H9 (cell line): ENCODE measurements at regions not wholly inside any gene's neighbourhood (a gene's known extent, or its start where the extent isn't known, plus 50 kb on each side); places are given as distances from the start of the nearest gene placed in this dataset.

Experiments used
- DNase-seq: peaks from one replicate; pipeline ENCODE4 v3.0.0-alpha.2; 2017
- H2AFZ ChIP-seq: one replicate; pipeline ENCODE4 v1.6.1; 2013; ENCODE audit warnings: mild to moderate bottlenecking, low read length, control low read depth, moderate library complexity
- H2AK5ac ChIP-seq: 2 replicates; pipeline ENCODE4 v1.6.1; 2013; ENCODE audit warnings: low read length, control low read depth, mixed read lengths; ENCODE audit not compliant: insufficient read length
- H2BK120ac ChIP-seq: one replicate; pipeline ENCODE4 v1.6.1; 2013; ENCODE audit warnings: low read depth, mild to moderate bottlenecking, low read length, control low read depth, inconsistent platforms; ENCODE audit not compliant: poor library complexity, severe bottlenecking
- H2BK12ac ChIP-seq: 2 replicates; pipeline ENCODE4 v1.6.1; 2013; ENCODE audit warnings: low read length, control low read depth, mixed read lengths, low read depth; ENCODE audit not compliant: insufficient read length
- H2BK15ac ChIP-seq: 2 replicates; pipeline ENCODE4 v1.6.1; 2013; ENCODE audit warnings: low read depth, low read length, control low read depth
- H2BK20ac ChIP-seq: one replicate; pipeline ENCODE4 v1.6.1; 2013; ENCODE audit warnings: low read depth, mild to moderate bottlenecking, low read length, control low read depth, inconsistent platforms; ENCODE audit not compliant: poor library complexity, severe bottlenecking
- H2BK5ac ChIP-seq: 2 replicates; pipeline ENCODE4 v1.6.1; 2013; ENCODE audit warnings: low read length, control low read depth, mixed read lengths; ENCODE audit not compliant: insufficient read length
- H3K14ac ChIP-seq: 2 replicates; pipeline ENCODE4 v1.6.1; 2013; ENCODE audit warnings: low read length, control low read depth; ENCODE audit not compliant: insufficient read depth
- H3K18ac ChIP-seq: 2 replicates; pipeline ENCODE4 v1.6.1; 2013; ENCODE audit warnings: low read depth, mild to moderate bottlenecking, mixed read lengths, low read length, control low read depth; ENCODE audit not compliant: insufficient read length
- H3K23ac ChIP-seq: 2 replicates; pipeline ENCODE4 v1.6.1; 2013; ENCODE audit warnings: low read length, control low read depth, mixed read lengths, low read depth; ENCODE audit not compliant: insufficient read length
- H3K23me2 ChIP-seq: 2 replicates; pipeline ENCODE4 v1.6.1; 2013; ENCODE audit warnings: low read depth, mild to moderate bottlenecking, mixed read lengths, low read length, control low read depth; ENCODE audit not compliant: insufficient read length, poor library complexity, severe bottlenecking
- H3K27ac ChIP-seq: 2 replicates; pipeline ENCODE4 v1.5.1; 2013; ENCODE audit warnings: low read length, control low read depth, mixed read lengths, low read depth; ENCODE audit not compliant: insufficient read length
- H3K27me3 ChIP-seq: 2 replicates; pipeline ENCODE4 v1.6.1; 2013; ENCODE audit warnings: low read length, control low read depth, inconsistent platforms; ENCODE audit not compliant: insufficient read depth
- H3K4ac ChIP-seq: 2 replicates; pipeline ENCODE4 v1.6.1; 2013; ENCODE audit warnings: low read depth, mild to moderate bottlenecking, control low read depth, inconsistent platforms, low read length, moderate library complexity
- H3K4me1 ChIP-seq: 2 replicates; pipeline ENCODE4 v1.6.1; 2013; ENCODE audit warnings: low read length, control low read depth, inconsistent platforms; ENCODE audit not compliant: insufficient read depth
- H3K4me2 ChIP-seq: 2 replicates; pipeline ENCODE4 v1.6.1; 2013; ENCODE audit warnings: low read length, control low read depth, mixed read lengths; ENCODE audit not compliant: insufficient read length, insufficient read depth
- H3K56ac ChIP-seq: 2 replicates; pipeline ENCODE4 v1.6.1; 2013; ENCODE audit warnings: low read depth, mild to moderate bottlenecking, mixed read lengths, low read length, control low read depth; ENCODE audit not compliant: insufficient read length
- H3K79me1 ChIP-seq: 2 replicates; pipeline ENCODE4 v1.6.1; 2013; ENCODE audit warnings: low read depth, mild to moderate bottlenecking, moderate library complexity, low read length, control low read depth, inconsistent platforms; ENCODE audit not compliant: insufficient read depth, poor library complexity, severe bottlenecking
- H3K79me2 ChIP-seq: 2 replicates; pipeline ENCODE4 v1.6.1; 2013; ENCODE audit warnings: low read length, control low read depth, inconsistent platforms; ENCODE audit not compliant: insufficient read depth
- H3K9ac ChIP-seq: 2 replicates; pipeline ENCODE4 v1.6.1; 2013; ENCODE audit warnings: low read length, control low read depth, mixed read lengths; ENCODE audit not compliant: insufficient read length; ENCODE audit errors: extremely low read depth
- H3K9me3 ChIP-seq: one replicate; pipeline ENCODE4 v1.6.1; 2013; ENCODE audit warnings: low read depth, low read length, inconsistent platforms; ENCODE audit not compliant: control insufficient read depth
- H3T11ph ChIP-seq: one replicate; pipeline ENCODE4 v1.6.1; 2013; ENCODE audit warnings: mild to moderate bottlenecking, low read length, control low read depth, inconsistent platforms
- H4K20me1 ChIP-seq: one replicate; pipeline ENCODE4 v1.6.1; 2013; ENCODE audit not compliant: control insufficient read depth, insufficient read length, insufficient read depth
- H4K5ac ChIP-seq: 2 replicates; pipeline ENCODE4 v1.6.1; 2013; ENCODE audit warnings: low read depth, mild to moderate bottlenecking, mixed read lengths, low read length, control low read depth; ENCODE audit not compliant: insufficient read length
- H4K8ac ChIP-seq: replicated peaks from 2 replicates; pipeline ENCODE4 v1.6.1; 2013; ENCODE audit warnings: low read length, control low read depth, mixed read lengths, low read depth; ENCODE audit not compliant: insufficient read length
- H4K91ac ChIP-seq: 2 replicates; pipeline ENCODE4 v1.6.1; 2013; ENCODE audit warnings: low read depth, mild to moderate bottlenecking, moderate library complexity, mixed read lengths, low read length, control low read depth; ENCODE audit not compliant: insufficient read length
- H3K27ac Mint-ChIP-seq, 3 experiments: 2 replicates in 2 of 3; 3 replicates in 1 of 3; pipeline ENCODE4 v1.8.0; 2020 to 2021; ENCODE audit warnings: mixed read lengths in 3 of 3, mild to moderate bottlenecking in 1 of 3, moderate library complexity in 1 of 3
- H3K27me3 Mint-ChIP-seq: 2 replicates; pipeline ENCODE4 v1.8.0; 2021; ENCODE audit warnings: low read depth, mild to moderate bottlenecking, moderate library complexity, mixed read lengths
- H3K36me3 Mint-ChIP-seq, 3 experiments: 2 replicates in 2 of 3; 3 replicates in 1 of 3; pipeline ENCODE4 v1.8.0; 2020 to 2021; ENCODE audit warnings: low read depth in 3 of 3, mixed read lengths in 3 of 3; ENCODE audit not compliant: insufficient read depth in 1 of 3
- H3K4me1 Mint-ChIP-seq, 2 experiments: 2 replicates each; pipeline ENCODE4 v1.8.0; 2020; ENCODE audit warnings: mixed read lengths in 2 of 2
- H3K4me3 Mint-ChIP-seq, 2 experiments: 2 replicates in 1 of 2; 3 replicates in 1 of 2; pipeline ENCODE4 v1.8.0; 2020 to 2021; ENCODE audit warnings: mild to moderate bottlenecking in 2 of 2, mixed read lengths in 2 of 2, moderate library complexity in 1 of 2
- H3K9me3 Mint-ChIP-seq, 2 experiments: 2 replicates in 1 of 2; 3 replicates in 1 of 2; pipeline ENCODE4 v1.8.0; 2020; ENCODE audit warnings: mild to moderate bottlenecking in 2 of 2, mixed read lengths in 2 of 2, moderate library complexity in 1 of 2
- TF ChIP-seq, protein P1 (sequence below): fragments of 200-600 bp; sonication (generic); conservative IDR thresholded peaks from 3 replicates; pipeline ENCODE4 v1.8.0; 2021; ENCODE audit warnings: antibody characterized with exemption, mild to moderate bottlenecking

DNA sequence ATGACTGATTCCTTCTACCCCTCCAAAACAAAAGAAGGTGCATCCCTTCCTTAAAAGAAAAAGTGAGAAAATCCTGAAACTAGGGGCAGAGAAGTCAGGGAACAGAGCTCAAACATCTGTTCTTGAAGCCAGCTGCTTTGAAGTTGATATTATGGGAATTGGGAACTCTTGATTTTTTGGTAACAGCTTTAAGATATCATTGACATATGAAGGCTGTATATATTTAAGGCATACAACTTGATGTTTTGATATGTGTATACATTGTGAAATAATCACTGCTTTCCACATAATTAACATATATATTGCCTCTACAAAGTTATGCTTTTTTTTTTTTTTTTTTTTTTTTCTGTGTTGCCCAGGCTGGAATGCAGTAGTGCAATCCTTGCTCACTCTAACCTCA lies 117.1 kb downstream of the AKAP11 start:
- H4K8ac ChIP-seq: no peak overlapping the region
- no peak overlapping the region for H3K9ac ChIP-seq
- no peak for DNase-seq
- H2AK5ac ChIP-seq: no peak overlapping the region
- no peak overlapping the region for H2BK120ac ChIP-seq
- H3K23ac ChIP-seq: no peak overlapping the region
- no peak overlapping the region for H3K56ac ChIP-seq
- no peak overlapping the region for H4K91ac ChIP-seq
- no peak overlapping the region for H4K5ac ChIP-seq
- no peaks in the 10 kb centered on the region for H3K79me1 ChIP-seq
- H3K79me2 ChIP-seq: no peaks in the 10 kb centered on the region
- H3K4ac ChIP-seq: no peak overlapping the region
- Mint-ChIP-seq H3K9me3 (peaks cover 0 to 4% of the 10 kb centered on the region in 2 experiments; a peak in 3 of 5 replicates), H3K27ac (no peak overlapping the region), H3K4me1 (no peaks in the 10 kb centered on the region), H3K36me3 (peaks cover 0 to 4% (median 0%) of the 10 kb centered on the region in 3 experiments; a peak in 2 of 7 replicates), H3K4me3 (no peak overlapping the region), H3K27me3 (no peaks in the 10 kb centered on the region)
- H4K20me1 ChIP-seq: no peaks in the 10 kb centered on the region
- H3K27ac ChIP-seq: no peak overlapping the region
- no peak overlapping the region for H3T11ph ChIP-seq
- H3K4me2 ChIP-seq: no peak overlapping the region
- no peak overlapping the region for H2AFZ ChIP-seq
- H3K23me2 ChIP-seq: no peaks in the 10 kb centered on the region
- H3K9me3 ChIP-seq: no peaks in the 10 kb centered on the region
- H3K18ac ChIP-seq: no peak overlapping the region
- no peaks in the 10 kb centered on the region for H3K4me1 ChIP-seq
- TF ChIP-seq, protein P1, sequence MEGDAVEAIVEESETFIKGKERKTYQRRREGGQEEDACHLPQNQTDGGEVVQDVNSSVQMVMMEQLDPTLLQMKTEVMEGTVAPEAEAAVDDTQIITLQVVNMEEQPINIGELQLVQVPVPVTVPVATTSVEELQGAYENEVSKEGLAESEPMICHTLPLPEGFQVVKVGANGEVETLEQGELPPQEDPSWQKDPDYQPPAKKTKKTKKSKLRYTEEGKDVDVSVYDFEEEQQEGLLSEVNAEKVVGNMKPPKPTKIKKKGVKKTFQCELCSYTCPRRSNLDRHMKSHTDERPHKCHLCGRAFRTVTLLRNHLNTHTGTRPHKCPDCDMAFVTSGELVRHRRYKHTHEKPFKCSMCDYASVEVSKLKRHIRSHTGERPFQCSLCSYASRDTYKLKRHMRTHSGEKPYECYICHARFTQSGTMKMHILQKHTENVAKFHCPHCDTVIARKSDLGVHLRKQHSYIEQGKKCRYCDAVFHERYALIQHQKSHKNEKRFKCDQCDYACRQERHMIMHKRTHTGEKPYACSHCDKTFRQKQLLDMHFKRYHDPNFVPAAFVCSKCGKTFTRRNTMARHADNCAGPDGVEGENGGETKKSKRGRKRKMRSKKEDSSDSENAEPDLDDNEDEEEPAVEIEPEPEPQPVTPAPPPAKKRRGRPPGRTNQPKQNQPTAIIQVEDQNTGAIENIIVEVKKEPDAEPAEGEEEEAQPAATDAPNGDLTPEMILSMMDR: no peak
- no peak overlapping the region for H2BK20ac ChIP-seq
- H2BK15ac ChIP-seq: no peak overlapping the region
- no peak overlapping the region for H2BK12ac ChIP-seq
- no peak overlapping the region for H2BK5ac ChIP-seq
- H3K14ac ChIP-seq: no peak overlapping the region
- no peaks in the 10 kb centered on the region for H3K27me3 ChIP-seq
